Islet of Langerhans (tissue), 1 donor: ENCODE measurements at regions not wholly inside any gene's neighbourhood (a gene's known extent, or its start where the extent isn't known, plus 50 kb on each side); places are given as distances from the start of the nearest gene placed in this dataset.
A peak's percentile ranks its signal among the peaks of the same experiment; 100 is the strongest.
"Not testable (repeated sequence)": the region's sequence is repeated elsewhere in the genome, so short reads cannot be mapped to it uniquely, and the experiment has no call there.

Experiments
- FAIRE-seq: peaks from one replicate; lab custom pipeline; 2011; peaks lifted over from hg19 to GRCh38; lab: Jason Lieb, UNC

DNA sequence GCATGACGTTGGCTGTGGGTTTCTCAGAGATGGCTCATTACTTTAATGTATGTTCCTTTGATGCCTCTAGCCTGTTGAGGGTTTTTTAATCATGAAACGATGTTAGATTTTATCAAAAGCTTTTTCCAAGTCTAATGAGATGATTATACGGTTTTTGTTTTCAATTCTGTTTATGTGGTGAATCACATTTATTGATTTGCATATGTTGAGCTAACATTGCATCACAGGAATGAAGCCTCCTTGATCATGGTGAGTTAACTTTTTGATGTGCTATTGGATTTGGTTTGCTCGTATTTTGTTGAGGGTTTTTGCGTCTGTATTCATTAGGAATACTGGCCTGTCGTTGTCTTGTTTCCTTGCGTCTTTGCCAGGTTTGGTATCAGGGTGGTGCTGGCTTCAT is 52.3 kb upstream of the PTPN12 start:
- FAIRE-seq = no peak

GRCh38 chr7:77482015-77482414 is 55.1 kb upstream of the PTPN12 start:
- FAIRE-seq = peak; percentile 27

GRCh38 chr7:77481615-77482014 is 55.5 kb upstream of the PTPN12 start:
- no peak for FAIRE-seq

DNA sequence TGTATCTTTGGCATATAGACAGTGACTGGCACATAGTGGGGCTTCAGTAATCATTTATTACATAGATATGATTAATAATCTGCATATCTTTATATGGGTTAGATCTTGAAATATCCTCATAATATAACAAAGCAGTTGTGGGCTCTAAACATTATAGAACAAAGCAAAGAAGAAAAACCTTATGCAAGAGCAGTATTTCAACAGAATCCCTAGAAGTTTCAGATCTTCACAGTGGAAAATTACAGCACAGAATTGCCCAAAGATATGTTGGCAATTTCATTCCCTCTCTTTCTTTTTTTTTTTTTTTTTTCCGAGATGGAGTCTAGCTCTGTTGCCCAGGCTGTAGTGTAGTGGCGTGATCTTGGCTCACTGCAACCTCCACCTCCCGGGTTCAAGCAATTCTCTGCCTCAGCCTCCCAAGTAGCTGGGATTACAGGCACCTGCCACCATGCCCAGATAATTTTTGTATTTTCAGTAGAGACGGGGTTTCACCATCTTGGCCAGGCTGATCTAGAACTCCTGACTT is 56.9 kb upstream of the PTPN12 start:
- FAIRE-seq = not testable (repeated sequence)

DNA sequence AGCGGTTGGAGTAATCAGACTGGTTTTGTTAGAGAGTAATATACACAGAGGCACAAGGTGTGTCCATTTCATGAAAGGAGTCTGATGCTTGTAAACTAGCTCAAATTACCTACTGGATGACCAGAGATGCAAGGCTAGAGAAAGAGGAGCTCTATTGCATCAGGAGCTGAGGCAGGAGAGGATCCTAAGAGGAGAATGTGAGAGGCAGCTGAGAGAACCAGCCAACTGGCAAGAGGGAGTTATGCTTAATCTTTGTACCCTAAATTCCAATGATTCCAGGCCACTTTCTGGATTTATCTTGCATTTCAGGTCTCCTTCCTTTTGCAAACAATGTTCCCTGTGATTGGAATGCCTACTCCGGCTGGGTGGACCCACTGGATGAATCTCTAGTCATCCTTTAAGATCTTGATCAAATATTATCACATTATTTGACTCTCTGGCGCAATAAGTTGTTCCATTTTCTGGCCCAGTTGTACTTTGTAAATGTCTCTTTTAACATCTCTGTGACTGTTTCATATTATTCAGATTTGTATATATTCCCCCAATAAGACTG is 57.5 kb upstream of the PTPN12 start:
- FAIRE-seq = no peak

DNA sequence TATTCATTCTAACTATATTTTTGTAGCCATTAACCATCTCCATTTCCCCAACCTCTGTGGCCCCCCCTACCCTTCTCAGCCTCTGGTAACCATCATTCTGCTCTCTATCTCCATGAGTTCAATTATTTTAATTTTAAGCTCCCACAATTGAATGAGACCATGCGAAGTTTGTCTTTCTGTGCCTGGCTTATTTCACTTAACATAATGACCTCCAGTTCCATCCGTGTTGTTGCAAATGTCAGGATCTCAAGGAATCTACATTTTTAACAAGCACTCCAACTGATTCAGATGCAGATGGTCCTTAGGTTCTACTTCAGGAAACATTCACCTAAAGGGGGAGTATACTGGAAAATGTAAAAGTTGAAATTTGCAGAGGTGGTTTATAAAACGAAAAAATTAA is 60.2 kb upstream of the PTPN12 start:
- FAIRE-seq = no peak

- FAIRE-seq = no peak
Observed at GRCh38 chr7:77475181-77475580, 59.0 kb upstream of the GSAP start.

DNA sequence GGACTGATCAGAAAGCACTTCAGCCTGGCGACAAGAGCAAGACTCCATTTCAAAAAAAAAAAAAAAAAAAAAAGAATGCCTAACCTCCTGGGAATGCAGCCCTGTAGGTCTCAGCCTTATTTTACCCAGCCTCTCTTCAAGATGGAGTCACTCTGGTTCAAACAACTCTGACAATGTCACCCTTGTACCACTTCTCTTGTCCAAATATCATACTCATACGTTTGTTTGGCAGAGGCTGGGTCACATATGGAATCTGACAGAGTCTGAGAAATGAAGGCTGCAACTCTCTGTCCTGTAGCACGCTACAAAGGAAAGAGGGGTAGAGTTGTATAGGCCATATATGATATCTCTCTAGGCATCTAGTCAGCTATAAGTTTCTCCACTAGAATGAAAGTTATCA is 58.6 kb upstream of the GSAP start:
- no peak for FAIRE-seq

DNA sequence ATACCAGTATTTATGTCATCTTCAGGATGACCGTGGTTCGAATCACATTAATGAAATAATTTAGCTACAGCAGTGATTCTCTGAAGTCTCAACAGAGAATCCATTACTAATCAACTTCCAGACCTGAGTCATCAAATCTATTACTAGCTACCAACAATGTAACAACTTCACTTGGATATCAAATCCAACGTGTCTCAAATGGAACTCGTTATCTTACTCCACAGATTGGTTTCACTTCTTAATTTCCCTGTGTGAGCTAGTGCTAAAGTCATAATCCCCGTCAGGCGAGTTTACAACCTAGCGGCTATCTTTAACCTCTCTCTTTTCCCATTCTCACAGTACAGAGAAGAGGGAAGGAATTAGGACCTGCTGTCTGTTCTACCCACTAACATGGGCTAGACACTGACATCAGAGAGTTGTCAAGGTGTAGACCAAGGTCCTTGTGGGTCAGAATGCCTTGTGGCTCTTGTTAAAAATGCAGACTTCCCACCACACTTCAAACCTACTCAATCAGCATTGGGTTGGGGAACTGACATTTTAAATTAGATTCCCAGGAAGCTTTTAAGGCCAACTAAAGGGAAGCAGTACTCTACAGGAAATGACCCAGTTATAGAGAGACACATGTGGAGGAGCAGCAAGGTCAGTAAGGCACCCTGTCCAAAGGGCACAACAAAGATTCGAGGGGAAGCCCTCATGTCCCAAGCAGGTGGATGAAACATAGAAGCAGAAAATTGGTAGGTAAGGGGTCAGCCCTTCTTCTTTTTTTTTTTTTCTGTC is 57.3 kb upstream of the GSAP start:
- no peak for FAIRE-seq

DNA sequence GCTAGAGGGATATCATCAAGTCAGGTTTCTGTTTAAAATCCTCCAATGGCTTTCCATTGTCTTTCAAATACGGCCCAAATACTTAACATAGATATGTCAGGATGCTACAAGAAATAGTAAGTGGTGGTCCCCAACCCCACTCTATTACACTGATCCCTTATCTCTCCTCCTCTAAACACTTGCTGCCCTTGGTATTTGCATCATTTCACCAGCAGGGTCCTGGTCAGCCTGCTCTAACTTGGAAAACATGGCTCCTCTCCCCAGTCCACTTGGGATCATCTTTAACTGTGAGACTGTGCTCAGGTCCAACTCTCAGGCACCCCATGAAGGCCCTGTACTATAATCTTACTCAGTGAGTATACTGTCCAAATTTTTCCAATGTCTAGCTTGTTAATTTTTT is 53.8 kb upstream of the GSAP start:
- FAIRE-seq = no peak

GRCh38 chr7:77467408-77467807 is 51.3 kb upstream of the GSAP start:
- FAIRE-seq = no peak

- FAIRE-seq = no peak
Observed at GRCh38 chr7:77466450-77466849, 50.3 kb upstream of the GSAP start.
